Stomach (tissue), 8 donors: ENCODE measurements at regions not wholly inside any gene's neighbourhood (a gene's known extent, or its start where the extent isn't known, plus 50 kb on each side); places are given as distances from the start of the nearest gene placed in this dataset.
A peak's percentile ranks its signal among the peaks of the same experiment; 100 is the strongest.

Experiments
- DNase-seq, 2 donors: peaks; one replicate each; pipeline versions ENCODE4 v3.0.0 to v3.0.0-alpha.2; 2013 to 2019
- H3K27ac ChIP-seq, 5 donors: fragments of 200-600 bp in 4 of 5; sonication (generic) in 4 of 5; one replicate each; pipeline ENCODE4 v1.5.1; 2013 to 2019; ENCODE audit warnings: mild to moderate bottlenecking in 1 of 5, moderate library complexity in 1 of 5
- H3K27me3 ChIP-seq, 3 donors: fragments of 200-600 bp; sonication (generic); one replicate each; pipeline ENCODE4 v1.5.1; 2017 to 2019; ENCODE audit warnings: mixed run types in 1 of 3
- H3K36me3 ChIP-seq, 4 donors: fragments of 200-600 bp; sonication (generic); 1 replicate in 3 of 4; 2 replicates in 1 of 4; pipeline ENCODE4 v1.5.1; 2016 to 2019
- H3K4me1 ChIP-seq, 4 donors: fragments of 200-600 bp; sonication (generic); one replicate each; pipeline ENCODE4 v1.5.1; 2016 to 2019
- H3K4me3 ChIP-seq, 4 donors: fragments of 200-600 bp; sonication (generic) in 3 of 4; one replicate each; pipeline ENCODE4 v1.5.1; 2016 to 2019; ENCODE audit warnings: mild to moderate bottlenecking in 1 of 4
- H3K9me3 ChIP-seq, 4 donors: fragments of 200-600 bp; sonication (generic); one replicate each; pipeline ENCODE4 v1.5.1; 2016 to 2019
- CTCF ChIP-seq, 7 experiments: fragments of 450-650 bp in 4 of 7; fragments of 200-600 bp in 3 of 7; sonication (generic) in 3 of 7; IDR thresholded peaks; one replicate each; pipeline ENCODE4 v1.5.1; 2016 to 2019; ENCODE audit warnings: antibody characterized with exemption in 7 of 7, control low read depth in 2 of 7, mild to moderate bottlenecking in 1 of 7
- EP300 ChIP-seq: sonication (generic); formaldehyde crosslinking; IDR thresholded peaks from one replicate; pipeline ENCODE4 v1.6.1; 2017; ENCODE audit warnings: antibody characterized with exemption
- POLR2A ChIP-seq, 4 donors: fragments of 450-650 bp; IDR thresholded peaks; one replicate each; pipeline ENCODE4 v1.6.1; 2016; ENCODE audit warnings: antibody characterized with exemption in 4 of 4, control low read depth in 2 of 4, mild to moderate bottlenecking in 1 of 4, moderate library complexity in 1 of 4
- POLR2AphosphoS5 ChIP-seq, 3 donors: sonication (generic); formaldehyde crosslinking; IDR thresholded peaks; one replicate each; pipeline ENCODE4 v1.6.1; 2016; ENCODE audit warnings: antibody characterized with exemption in 3 of 3
- WGBS, 5 donors: extraction: QIAGEN DNeasy Blood & Tissue Kit in 3 of 5; methylation state at CpG; one replicate each; pipeline versions ENCODE4 v1.1.5 to v1.1.7; 2013 to 2018; 5-methylcytosine and 5-hydroxymethylcytosine counted together
- intact Hi-C: fragments of 100-400 bp; cut with DNase I; formaldehyde crosslinking; loops from one replicate; pipeline ENCODE4 v1.15.1; 2023; ENCODE audit warnings: low total_unique reads
- donor health status: healthy with polysubstance abuse.
- donor health status: Bipolar disorder and iron deficiency.
- donor health status: healthy.

GRCh38 chr9:119052339-119053030, 316.8 kb downstream of the BRINP1 start:
- 53 to 78% (median 71%) methylated on average over 10 of the region's 10 CpGs for WGBS, 5 donors
- no peaks in the 10 kb centered on the region for H3K36me3 ChIP-seq
- H3K9me3 ChIP-seq: no peaks in the 10 kb centered on the region
- H3K4me1 ChIP-seq: peaks cover 0 to 11% (median 0%) of the 10 kb centered on the region in 4 donors
- DNase-seq: peak in 1 of 2 donors; percentile 1
- H3K27ac ChIP-seq: no peak overlapping the region
- intact Hi-C loops: no loop called here
- H3K27me3 ChIP-seq: no peaks in the 10 kb centered on the region
- TF ChIP-seq POLR2AphosphoS5 (IDR thresholded peaks at IDR 0.05) (no peak), POLR2A (IDR thresholded peaks at IDR 0.05) (no peak), EP300 (no peak), CTCF (IDR thresholded peaks at IDR 0.05) (no peak)
- no peak overlapping the region for H3K4me3 ChIP-seq

GRCh38 chr9:119053070-119053469, 316.2 kb downstream of the BRINP1 start:
- Histone ChIP-seq H3K36me3 (no peaks in the 10 kb centered on the region), H3K27me3 (no peaks in the 10 kb centered on the region), H3K4me3 (no peak overlapping the region), H3K4me1 (peaks cover 0 to 11% (median 0%) of the 10 kb centered on the region in 4 donors), H3K27ac (no peak overlapping the region), H3K9me3 (no peaks in the 10 kb centered on the region)
- no peak for TF ChIP-seq CTCF (IDR thresholded peaks at IDR 0.05)
- no peak for TF ChIP-seq POLR2AphosphoS5 (IDR thresholded peaks at IDR 0.05)
- TF ChIP-seq EP300: no peak
- TF ChIP-seq POLR2A (IDR thresholded peaks at IDR 0.05): no peak
- intact Hi-C loops: no loop called here
- 73 to 94% (median 79%) methylated on average over 1 of the region's 1 CpG for WGBS, 5 donors
- no peak for DNase-seq

- intact Hi-C loops: no loop called here
- DNase-seq: no peak
- Histone ChIP-seq H3K4me1 (no peaks in the 10 kb centered on the region), H3K27me3 (no peaks in the 10 kb centered on the region), H3K9me3 (peaks cover 0 to 8% (median 0%) of the 10 kb centered on the region in 4 donors), H3K27ac (no peak overlapping the region), H3K36me3 (no peaks in the 10 kb centered on the region), H3K4me3 (no peak overlapping the region)
- no peak for TF ChIP-seq CTCF (IDR thresholded peaks at IDR 0.05)
- no peak for TF ChIP-seq POLR2A (IDR thresholded peaks at IDR 0.05)
- no peak for TF ChIP-seq POLR2AphosphoS5 (IDR thresholded peaks at IDR 0.05)
- no peak for TF ChIP-seq EP300
- 61 to 81% (median 74%) methylated on average over 2 of the region's 2 CpGs for WGBS, 5 donors
Measured at GRCh38 chr9:119060629-119061385, 308.4 kb downstream of the BRINP1 start.

GRCh38 chr9:119071636-119072035, 297.6 kb downstream of the BRINP1 start:
- no peaks in the 10 kb centered on the region for H3K4me1 ChIP-seq
- H3K4me3 ChIP-seq: no peak overlapping the region
- no peaks in the 10 kb centered on the region for H3K36me3 ChIP-seq
- intact Hi-C loops: no loop called here
- no peak for TF ChIP-seq EP300
- TF ChIP-seq CTCF (IDR thresholded peaks at IDR 0.05): no peak
- no peak for TF ChIP-seq POLR2AphosphoS5 (IDR thresholded peaks at IDR 0.05)
- TF ChIP-seq POLR2A (IDR thresholded peaks at IDR 0.05): no peak
- H3K27ac ChIP-seq: no peak overlapping the region
- H3K9me3 ChIP-seq: peaks cover 0 to 6% (median 0%) of the 10 kb centered on the region in 4 donors
- DNase-seq: no peak
- no peaks in the 10 kb centered on the region for H3K27me3 ChIP-seq
